Stimulated activated CD4-positive, alpha-beta T cell treated with anti-CD3 and anti-CD28 coated beads, Interleukin-12 subunit alpha, Interleukin-12 subunit beta, amount 100 ng/mL, for 48 hours (primary cell): ENCODE measurements at regions not wholly inside any gene's neighbourhood (a gene's known extent, or its start where the extent isn't known, plus 50 kb on each side); places are given as distances from the start of the nearest gene placed in this dataset.
"Not testable (repeated sequence)": the region's sequence is repeated elsewhere in the genome, so short reads cannot be mapped to it uniquely, and the experiment has no call there.

Experiments
- DNase-seq, 3 donors: peaks; one replicate each; pipeline ENCODE4 v3.0.0-alpha.2; 2020; ENCODE audit warnings: low read depth in 2 of 3, low spot score in 1 of 3

GRCh38 chr4:137960371-137961050, 281.6 kb downstream of the SLC7A11 start:
- DNase-seq, result no peak

- DNase-seq, result no peak
Measured at GRCh38 chr4:137957806-137958205, 284.3 kb downstream of the SLC7A11 start.

GRCh38 chr4:137956256-137956655, 285.9 kb downstream of the SLC7A11 start:
- DNase-seq, result no peak

DNA sequence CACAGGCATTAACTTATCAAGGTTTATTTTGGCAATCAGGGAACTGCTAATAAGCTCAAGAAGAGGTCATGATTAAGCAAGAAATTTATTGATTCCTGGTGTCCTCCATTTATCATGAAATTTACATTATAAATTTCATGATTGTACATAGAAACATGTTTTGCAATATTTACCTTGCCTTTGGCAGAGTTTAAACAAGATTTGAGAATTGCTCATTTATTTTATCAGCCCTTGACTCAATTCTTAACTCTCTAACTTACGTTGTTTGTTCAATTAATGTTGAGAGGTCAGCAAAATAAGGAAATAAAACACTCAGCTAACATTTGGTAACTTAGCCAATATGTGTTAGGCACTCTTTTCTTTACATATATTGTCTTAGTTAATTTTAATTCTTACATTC, 286.6 kb downstream of the SLC7A11 start:
- DNase-seq, result no peak

DNA sequence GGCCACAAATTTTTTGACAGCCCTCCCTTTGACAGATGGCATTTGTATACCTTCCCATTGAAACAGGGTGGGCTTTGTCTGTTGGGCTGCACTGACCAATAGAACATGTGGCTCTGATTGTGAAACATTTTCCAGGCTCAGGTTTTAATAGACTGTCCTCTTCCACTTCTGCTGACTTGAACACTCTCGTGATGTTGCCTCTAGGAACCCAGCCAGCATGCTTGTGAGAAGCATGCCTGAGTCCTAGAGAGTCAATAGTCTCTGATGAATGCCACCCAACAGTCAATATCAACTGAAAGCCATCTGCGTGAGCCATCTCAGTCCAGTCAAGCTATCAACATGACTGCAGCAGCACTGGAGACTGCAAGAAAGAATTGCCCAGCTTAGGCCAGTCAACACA, 290.0 kb downstream of the SLC7A11 start:
- DNase-seq, result no peak

GRCh38 chr4:137950286-137950685, 291.9 kb downstream of the SLC7A11 start:
- no peak for DNase-seq

- DNase-seq, result no peak
Measured at GRCh38 chr4:137949746-137950145, 292.4 kb downstream of the SLC7A11 start.

GRCh38 chr4:137946453-137947174, 295.5 kb downstream of the SLC7A11 start:
- no peak for DNase-seq

DNA sequence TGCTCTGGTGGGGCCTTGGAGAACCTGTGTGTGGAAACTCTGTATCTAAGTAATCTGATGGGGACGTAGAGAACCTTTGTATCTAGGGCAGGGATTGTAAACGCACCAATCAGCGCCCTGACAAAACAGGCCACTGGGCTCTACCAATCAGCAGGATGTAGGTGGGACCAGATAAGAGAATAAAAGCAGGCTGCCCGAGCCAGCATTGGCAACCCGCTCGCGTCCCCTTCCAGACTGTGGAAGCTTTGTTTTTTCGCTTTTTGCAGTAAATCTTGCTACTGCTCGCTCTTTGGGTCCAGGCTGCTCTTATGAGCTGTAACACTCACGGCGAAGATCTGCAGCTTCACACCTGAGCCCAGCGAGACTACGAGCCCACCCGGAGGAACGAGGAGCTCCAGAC, 299.3 kb downstream of the SLC7A11 start:
- not testable (repeated sequence) for DNase-seq

- DNase-seq, result not testable (repeated sequence)
Measured at GRCh38 chr4:137942015-137942515, 300.1 kb downstream of the SLC7A11 start.

DNA sequence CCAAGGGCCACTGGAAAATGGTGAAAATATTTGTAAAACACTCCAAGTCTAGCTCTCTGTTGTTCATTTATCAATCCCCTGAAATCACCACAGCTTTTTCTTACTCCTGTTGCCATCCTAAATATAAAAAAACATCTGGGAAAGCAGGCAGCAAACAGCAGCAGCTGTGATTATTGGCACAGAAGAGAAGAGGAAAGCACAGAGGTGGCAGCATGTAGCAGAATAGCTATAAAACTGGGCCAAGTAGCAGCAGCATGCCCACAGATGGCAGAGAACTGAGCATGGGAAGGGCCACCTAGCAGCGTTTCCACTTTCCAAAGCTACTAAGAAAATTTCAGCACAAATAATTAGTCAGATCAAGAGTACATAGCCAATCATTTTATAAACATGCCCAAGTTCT, 307.2 kb downstream of the SLC7A11 start:
- no peak for DNase-seq

- no peak for DNase-seq
Measured at GRCh38 chr4:137934046-137934445, 308.1 kb downstream of the SLC7A11 start.

DNA sequence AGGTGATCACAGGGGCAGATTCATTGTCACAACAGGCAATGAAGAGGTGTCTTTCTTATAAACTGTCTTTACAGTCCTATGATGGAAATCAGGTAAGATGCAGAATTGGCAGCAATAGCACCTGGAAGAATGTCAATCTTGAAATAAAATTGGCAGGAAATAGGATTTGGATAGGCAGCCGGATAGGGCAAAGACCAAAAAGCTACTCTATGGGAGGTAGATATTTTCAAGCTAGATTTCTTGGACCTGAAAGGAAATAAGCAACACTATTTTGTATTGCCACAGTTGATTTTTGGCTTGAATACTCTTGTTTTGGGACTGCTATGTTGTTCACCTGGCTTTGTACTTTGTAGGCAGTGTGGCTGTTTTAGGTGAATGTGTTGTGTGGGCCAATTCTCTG, 314.2 kb downstream of the SLC7A11 start:
- no peak for DNase-seq

- no peak for DNase-seq
Measured at GRCh38 chr4:137923494-137923893, 318.7 kb downstream of the SLC7A11 start.

- DNase-seq, result no peak
Measured at GRCh38 chr4:137922721-137923120, 319.4 kb downstream of the SLC7A11 start.

- DNase-seq, result no peak
Measured at GRCh38 chr4:137909529-137910309, 332.4 kb downstream of the SLC7A11 start.

- DNase-seq, result no peak
Measured at GRCh38 chr4:137905930-137906329, 336.2 kb downstream of the SLC7A11 start.

- DNase-seq, result no peak
Measured at GRCh38 chr4:137901114-137901513, 341.0 kb downstream of the SLC7A11 start.

DNA sequence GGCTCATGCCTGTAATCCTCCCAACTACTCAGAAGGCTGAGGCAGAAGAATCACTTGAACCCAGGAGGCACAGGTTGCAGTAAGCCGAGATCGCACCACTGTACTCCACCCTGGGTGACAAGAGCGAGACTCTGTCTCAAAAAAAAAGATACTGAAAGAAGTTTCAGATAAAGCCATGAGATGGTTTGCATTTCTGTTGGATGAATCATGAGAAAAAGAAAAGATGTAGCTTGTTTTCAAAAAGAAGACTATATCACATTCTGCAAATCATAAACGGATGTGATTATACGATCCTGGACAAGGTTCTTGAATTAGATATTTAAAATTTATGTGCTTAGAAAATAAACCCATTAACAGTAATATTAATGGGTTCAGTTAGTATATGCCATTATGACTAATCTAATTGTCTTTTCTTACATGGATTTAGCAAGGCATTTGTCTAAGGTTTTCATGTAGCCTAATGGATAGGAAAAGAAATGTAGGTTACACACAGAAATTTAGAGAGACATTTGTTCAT, 345.9 kb downstream of the SLC7A11 start:
- no peak for DNase-seq

DNA sequence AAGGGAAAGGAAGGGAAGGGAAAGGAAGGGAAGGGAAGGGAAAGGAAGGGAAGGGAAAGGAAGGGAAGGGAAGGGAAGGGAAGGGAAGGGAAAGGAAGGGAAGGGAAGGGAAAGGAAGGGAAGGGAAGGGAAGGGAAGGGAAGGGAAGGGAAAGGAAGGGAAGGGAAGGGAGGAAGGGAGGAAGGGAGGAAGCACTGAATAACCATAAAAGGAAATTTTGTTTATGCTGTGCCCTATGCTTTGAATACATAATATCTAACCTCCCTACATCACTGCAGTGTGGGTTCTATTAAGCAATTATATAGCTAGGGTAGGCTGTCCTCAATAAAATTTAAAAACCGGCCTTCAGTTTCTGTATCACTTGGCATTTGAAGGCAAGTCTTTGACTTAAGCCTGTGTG, 346.6 kb downstream of the SLC7A11 start:
- not testable (repeated sequence) for DNase-seq

DNA sequence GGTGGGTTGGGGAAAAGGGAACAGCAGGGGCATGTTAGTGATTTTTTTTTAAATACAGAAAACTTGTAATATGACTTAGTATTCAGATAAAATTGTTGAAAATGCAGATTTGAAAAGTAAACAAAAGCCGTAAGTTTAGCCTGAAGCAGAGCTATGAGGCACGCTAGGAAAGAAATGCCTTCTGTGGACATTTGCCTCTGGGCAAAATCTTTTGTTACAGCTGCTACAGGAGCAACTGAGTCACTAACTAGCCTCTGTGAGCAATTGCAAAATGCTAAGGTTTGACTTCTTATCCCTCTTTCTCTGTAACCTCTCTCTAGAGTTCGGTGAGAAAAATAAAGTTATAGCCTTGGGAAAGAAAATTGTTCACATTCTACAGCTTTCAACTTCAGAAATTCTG, 350.0 kb downstream of the SLC7A11 start:
- no peak for DNase-seq

DNA sequence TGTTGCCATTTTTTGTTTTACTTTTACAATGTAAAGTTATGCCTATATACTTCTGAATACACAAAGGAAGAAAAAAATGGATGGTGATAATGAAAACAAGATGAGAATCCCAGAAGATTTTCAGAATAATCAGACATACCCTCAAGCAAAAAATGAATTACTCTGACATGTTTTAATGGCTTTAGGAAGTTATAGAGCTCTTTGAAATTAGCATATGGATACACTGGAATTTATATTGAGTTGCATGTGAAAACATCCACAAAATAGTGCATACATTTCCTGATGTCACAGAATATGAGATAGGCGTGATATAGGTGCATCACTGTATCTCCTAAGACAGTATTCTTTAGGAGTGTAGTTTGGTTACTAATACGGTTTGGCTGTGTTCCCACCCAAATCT, 351.3 kb downstream of the SLC7A11 start:
- no peak for DNase-seq
